PC-9 (cell line): ENCODE measurements at regions not wholly inside any gene's neighbourhood (a gene's known extent, or its start where the extent isn't known, plus 50 kb on each side); places are given as distances from the start of the nearest gene placed in this dataset.

ENCODE experiments used
- CTCF ChIP-seq: fragments of 200-600 bp; sonication (generic); conservative IDR thresholded peaks from 2 replicates; pipeline ENCODE4 v1.6.1; 2017; ENCODE audit warnings: mixed run types, antibody characterized with exemption, mild to moderate bottlenecking, moderate library complexity
- EZH2 ChIP-seq: fragments of 200-600 bp; sonication (generic); IDR thresholded peaks from 2 replicates; pipeline ENCODE4 v1.8.0; 2017; ENCODE audit warnings: antibody characterized with exemption, low read depth

- TF ChIP-seq CTCF (no peak), EZH2 (no peak)
These were observed 1021.8 kb downstream of the STPG2 start for GRCh38 chr4:97121493-97121892.
